ENCODE measurements at regions not wholly inside any gene's neighbourhood (a gene's known extent, or its start where the extent isn't known, plus 50 kb on each side); places are given as distances from the start of the nearest gene placed in this dataset.

- Histone ChIP-seq H3K4me3 (replicated peaks in 1 of 4; ENCODE audit: control extremely low read depth in 1 of 4, insufficient read depth in 1 of 4, low read depth in 3 of 4, low read length in 4 of 4) (no peak overlapping the region), H4K20me1 (ENCODE audit: control insufficient read depth, extremely low read depth, insufficient read depth, low read length) (no peaks in the 10 kb centered on the region), H3K79me2 (ENCODE audit: control insufficient read depth, insufficient read depth, low read length) (no peaks in the 10 kb centered on the region), H3K27ac (ENCODE audit: insufficient read depth, low read length) (no peak overlapping the region), H3K4me1 (ENCODE audit: control insufficient read depth, extremely low read depth, insufficient read depth, low read length) (no peaks in the 10 kb centered on the region), H3K4me2 (ENCODE audit: extremely low read depth, insufficient read depth, low read length) (no peak overlapping the region), H3K9me3 (ENCODE audit: control insufficient read depth, insufficient read depth, low read depth, low read length) (no peaks in the 10 kb centered on the region), H3K36me3 (ENCODE audit: control insufficient read depth, insufficient read depth, low read length) (no peaks in the 10 kb centered on the region), H3K9ac (ENCODE audit: insufficient read depth, low read length) (no peak overlapping the region), H3K27me3 (ENCODE audit: control insufficient read depth, insufficient read depth, low read length) (no peaks in the 10 kb centered on the region), H2AFZ (ENCODE audit: low read length) (no peak overlapping the region)
- DNase-seq (ENCODE audit: low read depth in 2 of 2), result no peak
- TF ChIP-seq EZH2 (IDR thresholded peaks at IDR 0.05; ENCODE audit: low read length, missing control alignments) (no peak), CTCF (conservative IDR thresholded peaks at IDR 0.05 in 1 of 2, IDR thresholded peaks at IDR 0.05 in 1 of 2; ENCODE audit: low read depth in 1 of 2, low read length in 2 of 2) (no peak)
Observed at GRCh38 chr16:65876624-65877023, 489.9 kb upstream of the CDH5 start.

GRCh38 chr16:65876056-65876408, 490.5 kb upstream of the CDH5 start:
- no peak overlapping the region for H3K27ac ChIP-seq (ENCODE audit: insufficient read depth, low read length)
- H4K20me1 ChIP-seq (ENCODE audit: control insufficient read depth, extremely low read depth, insufficient read depth, low read length), result no peaks in the 10 kb centered on the region
- no peaks in the 10 kb centered on the region for H3K27me3 ChIP-seq (ENCODE audit: control insufficient read depth, insufficient read depth, low read length)
- H3K4me3 ChIP-seq (replicated peaks in 1 of 4; ENCODE audit: control extremely low read depth in 1 of 4, insufficient read depth in 1 of 4, low read depth in 3 of 4, low read length in 4 of 4), result no peak overlapping the region
- TF ChIP-seq CTCF (conservative IDR thresholded peaks at IDR 0.05 in 1 of 2, IDR thresholded peaks at IDR 0.05 in 1 of 2; ENCODE audit: low read depth in 1 of 2, low read length in 2 of 2), result no peak
- TF ChIP-seq EZH2 (IDR thresholded peaks at IDR 0.05; ENCODE audit: low read length, missing control alignments), result no peak
- no peaks in the 10 kb centered on the region for H3K4me1 ChIP-seq (ENCODE audit: control insufficient read depth, extremely low read depth, insufficient read depth, low read length)
- no peaks in the 10 kb centered on the region for H3K36me3 ChIP-seq (ENCODE audit: control insufficient read depth, insufficient read depth, low read length)
- H2AFZ ChIP-seq (ENCODE audit: low read length), result no peak overlapping the region
- peak in 1 of 2 donors; percentile 40 for DNase-seq (ENCODE audit: low read depth in 2 of 2)
- H3K79me2 ChIP-seq (ENCODE audit: control insufficient read depth, insufficient read depth, low read length), result no peaks in the 10 kb centered on the region
- H3K9me3 ChIP-seq (ENCODE audit: control insufficient read depth, insufficient read depth, low read depth, low read length), result no peaks in the 10 kb centered on the region
- no peak overlapping the region for H3K9ac ChIP-seq (ENCODE audit: insufficient read depth, low read length)
- no peak overlapping the region for H3K4me2 ChIP-seq (ENCODE audit: extremely low read depth, insufficient read depth, low read length)

GRCh38 chr16:65875381-65876055, 491.0 kb upstream of the CDH5 start:
- DNase-seq (ENCODE audit: low read depth in 2 of 2), result peak in 1 of 2 donors; percentile 56
- no peaks in the 10 kb centered on the region for H3K36me3 ChIP-seq (ENCODE audit: control insufficient read depth, insufficient read depth, low read length)
- no peak overlapping the region for H3K4me2 ChIP-seq (ENCODE audit: extremely low read depth, insufficient read depth, low read length)

More at GRCh38 chr16:65875381-65876055, 491.0 kb upstream of the CDH5 start:
- Histone ChIP-seq H3K4me1 (ENCODE audit: control insufficient read depth, extremely low read depth, insufficient read depth, low read length) (no peaks in the 10 kb centered on the region), H4K20me1 (ENCODE audit: control insufficient read depth, extremely low read depth, insufficient read depth, low read length) (no peaks in the 10 kb centered on the region), H3K4me3 (replicated peaks in 1 of 4; ENCODE audit: control extremely low read depth in 1 of 4, insufficient read depth in 1 of 4, low read depth in 3 of 4, low read length in 4 of 4) (no peak overlapping the region), H3K79me2 (ENCODE audit: control insufficient read depth, insufficient read depth, low read length) (no peaks in the 10 kb centered on the region), H2AFZ (ENCODE audit: low read length) (no peak overlapping the region), H3K9ac (ENCODE audit: insufficient read depth, low read length) (no peak overlapping the region), H3K27me3 (ENCODE audit: control insufficient read depth, insufficient read depth, low read length) (no peaks in the 10 kb centered on the region), H3K27ac (ENCODE audit: insufficient read depth, low read length) (no peak overlapping the region), H3K9me3 (ENCODE audit: control insufficient read depth, insufficient read depth, low read depth, low read length) (no peaks in the 10 kb centered on the region)
- TF ChIP-seq EZH2 (IDR thresholded peaks at IDR 0.05; ENCODE audit: low read length, missing control alignments) (no peak), CTCF (conservative IDR thresholded peaks at IDR 0.05 in 1 of 2, IDR thresholded peaks at IDR 0.05 in 1 of 2; ENCODE audit: low read depth in 1 of 2, low read length in 2 of 2) (no peak)
